Fibroblast of upper back skin (primary cell): ENCODE measurements at regions not wholly inside any gene's neighbourhood (a gene's known extent, or its start where the extent isn't known, plus 50 kb on each side); places are given as distances from the start of the nearest gene placed in this dataset.
A peak's percentile ranks its signal among the peaks of the same experiment; 100 is the strongest.

Experiments used
- DNase-seq: peaks from one replicate; pipeline ENCODE4 v3.0.0-alpha.2; 2013

- peak; percentile 50 for DNase-seq
These were observed 362.2 kb upstream of the NXPH2 start for GRCh38 chr2:139142252-139142880.

GRCh38 chr2:139124271-139124670 lies 344.1 kb upstream of the NXPH2 start:
- no peak for DNase-seq

DNA sequence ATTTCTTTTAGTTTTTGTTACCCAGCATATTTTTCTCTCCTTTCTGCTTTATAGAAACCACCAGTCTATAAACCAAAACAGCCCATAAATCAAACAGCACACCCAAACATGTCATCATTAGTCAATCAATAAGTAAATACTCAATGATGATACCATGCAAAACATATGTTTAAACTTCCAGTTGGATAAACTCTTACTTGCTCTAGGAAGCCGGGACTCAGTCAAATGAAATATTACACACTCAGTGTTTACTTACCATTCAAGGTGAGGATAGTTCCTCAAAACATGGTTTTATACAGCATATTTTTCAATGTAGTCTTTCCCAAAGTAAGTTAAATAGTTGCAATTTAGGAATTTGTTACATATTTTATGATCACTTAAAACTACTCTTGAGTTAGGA lies 343.6 kb upstream of the NXPH2 start:
- no peak for DNase-seq

DNA sequence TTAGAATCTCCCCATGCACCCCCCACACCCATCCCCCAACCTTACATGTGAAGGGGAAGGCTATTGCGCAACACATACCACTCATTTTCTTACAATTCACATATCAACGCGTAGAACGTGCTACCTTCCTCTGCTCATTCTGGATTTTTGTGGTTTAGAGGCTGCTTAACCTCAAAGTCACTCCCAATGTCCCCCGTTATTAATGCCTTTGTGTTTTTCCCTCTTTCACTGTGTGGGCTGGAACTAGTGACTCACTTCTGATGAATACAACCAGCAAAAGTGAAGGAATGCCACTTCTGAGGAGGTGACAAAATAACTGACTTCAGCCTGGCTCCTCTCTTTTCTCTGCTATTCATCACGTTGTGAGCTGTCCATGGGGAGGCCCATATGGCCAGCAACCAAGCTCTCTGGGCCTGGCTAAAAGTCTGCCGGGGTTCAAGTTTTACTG lies 342.5 kb upstream of the NXPH2 start:
- peak; percentile 98 for DNase-seq

- DNase-seq: peak; percentile 77
These were observed 319.5 kb upstream of the NXPH2 start for GRCh38 chr2:139099721-139100120.

- DNase-seq: no peak
These were observed 318.8 kb upstream of the NXPH2 start for GRCh38 chr2:139098961-139099360.

DNA sequence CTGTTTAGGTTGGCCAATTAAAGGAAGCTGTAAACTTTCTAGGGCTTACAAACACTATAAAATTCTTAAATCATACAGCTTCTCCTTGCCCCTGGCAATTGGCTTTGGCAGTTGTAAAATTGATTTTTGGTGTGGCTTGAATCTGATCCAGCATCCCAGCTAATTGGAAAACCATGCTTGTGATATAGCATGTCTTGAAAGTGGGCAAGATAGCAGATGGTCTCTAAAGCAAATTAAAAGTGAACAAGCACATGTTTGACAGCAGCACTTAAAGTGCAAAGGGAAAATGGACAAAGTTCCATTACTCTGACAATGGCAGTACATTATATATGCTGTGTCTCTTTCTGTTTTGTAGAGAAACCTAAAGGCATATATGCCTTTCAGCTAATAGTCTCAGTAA lies 302.9 kb upstream of the NXPH2 start:
- no peak for DNase-seq

DNA sequence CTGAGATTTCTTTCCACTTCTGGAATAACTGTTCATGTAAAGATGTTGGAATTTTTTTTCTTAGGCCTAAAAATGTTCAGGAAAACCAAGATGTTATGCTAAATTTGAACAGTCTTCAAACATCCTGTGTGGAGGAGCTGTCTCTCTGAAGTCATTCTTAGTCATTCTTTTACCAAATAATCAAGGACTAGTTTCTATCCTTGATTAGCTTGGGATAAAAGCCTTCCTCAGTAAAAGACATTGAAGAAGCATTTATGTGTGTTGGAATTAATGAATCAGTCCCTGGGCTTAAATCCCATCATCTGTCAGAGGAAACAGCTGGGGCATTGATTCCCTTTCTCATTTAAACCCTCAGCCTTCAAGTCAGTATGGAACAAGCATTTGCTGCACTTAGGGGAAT lies 300.1 kb upstream of the NXPH2 start:
- peak; percentile 66 for DNase-seq

DNA sequence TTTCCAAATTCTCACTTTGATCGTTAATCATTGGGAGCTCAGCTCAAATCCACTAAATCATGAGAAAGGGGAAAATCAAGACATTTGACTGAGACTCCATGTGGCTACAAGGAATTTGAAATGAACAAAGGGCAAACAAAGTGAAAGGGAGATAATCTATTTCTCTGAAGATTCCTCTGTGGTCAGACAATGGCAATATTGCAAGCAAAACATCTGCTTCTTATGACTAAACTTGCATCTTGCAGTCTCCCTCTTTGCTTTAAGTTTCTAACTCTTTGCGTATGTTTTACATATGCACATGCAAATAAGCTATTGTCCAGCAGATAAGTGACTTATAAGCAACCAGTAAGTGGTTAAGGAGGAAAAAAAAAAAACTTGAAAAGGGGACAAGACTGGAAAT lies 299.1 kb upstream of the NXPH2 start:
- peak; percentile 74 for DNase-seq

DNA sequence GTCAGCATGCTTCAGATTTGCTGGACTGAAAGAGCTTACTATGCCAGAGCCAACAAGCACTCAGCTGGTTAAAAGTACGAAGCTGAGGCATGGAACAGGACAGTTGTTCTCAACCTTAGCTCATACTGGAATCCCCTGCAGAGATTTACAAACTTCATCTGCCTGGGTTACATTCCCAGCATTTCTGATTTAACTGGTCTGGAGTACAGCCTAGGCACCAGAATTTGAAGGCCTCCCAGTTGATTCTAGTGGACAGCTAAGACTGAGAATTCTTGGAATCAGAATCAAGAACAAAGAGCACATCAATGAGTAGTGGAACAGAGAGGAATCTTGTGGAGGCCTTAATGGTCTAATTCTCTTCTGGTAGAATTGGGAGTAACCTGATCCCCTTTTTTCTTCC lies 298.2 kb upstream of the NXPH2 start:
- DNase-seq: peak; percentile 52

GRCh38 chr2:139077099-139077737 lies 297.0 kb upstream of the NXPH2 start:
- DNase-seq: no peak

DNA sequence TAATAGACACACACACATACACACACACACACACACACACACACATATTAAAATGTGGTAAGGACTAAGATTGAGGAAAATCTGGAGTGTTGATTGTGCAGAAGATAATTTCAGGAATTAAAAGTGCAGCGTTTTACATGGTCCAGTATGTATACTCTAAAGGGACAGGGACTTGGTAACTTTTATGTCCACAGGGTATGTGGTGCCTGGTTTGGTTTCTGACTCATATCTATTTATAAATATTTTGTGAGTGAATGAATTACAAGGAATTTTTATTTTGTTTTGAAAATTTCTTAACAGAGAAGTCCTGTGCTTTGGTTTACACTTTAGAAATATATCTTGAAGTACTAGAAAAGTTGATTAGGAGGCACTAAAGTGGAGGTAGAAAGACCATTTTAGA lies 287.7 kb upstream of the NXPH2 start:
- no peak for DNase-seq

DNA sequence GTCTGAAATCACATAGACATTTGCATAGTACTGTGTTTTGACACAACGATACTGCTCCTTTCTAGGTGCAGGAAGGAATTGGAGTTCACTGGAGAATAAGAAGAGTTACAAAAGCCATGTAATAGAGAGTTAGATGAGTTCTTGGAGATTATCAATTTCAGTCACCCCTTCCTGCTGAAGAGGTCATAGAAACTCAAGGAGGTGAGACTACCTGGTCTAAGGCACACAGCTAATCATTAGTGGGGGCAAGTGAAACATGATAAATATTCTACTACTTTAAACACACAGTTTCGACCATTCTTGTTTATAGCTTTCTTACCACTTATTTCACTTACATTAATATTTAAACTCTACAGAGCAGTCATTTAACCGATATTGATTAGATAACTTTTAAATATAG lies 286.9 kb upstream of the NXPH2 start:
- no peak for DNase-seq

DNA sequence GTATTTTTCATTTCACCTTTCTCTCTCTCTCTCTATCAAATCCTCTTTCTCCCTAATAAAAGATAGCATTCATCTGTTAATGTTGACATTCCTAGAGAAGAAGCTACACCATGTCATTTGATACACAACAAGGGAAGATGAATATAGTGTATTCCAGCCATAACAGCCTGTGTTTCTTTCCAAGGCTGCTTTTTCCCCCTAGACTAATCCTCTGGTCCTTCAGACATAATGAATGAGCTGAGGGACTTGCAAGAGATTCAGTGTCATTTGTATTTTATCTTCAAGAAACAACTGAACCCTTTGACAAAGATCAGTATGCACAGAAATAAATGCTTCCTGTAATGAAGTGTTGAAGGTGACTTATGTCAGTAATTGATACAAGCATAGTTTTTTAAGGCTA lies 284.0 kb upstream of the NXPH2 start:
- no peak for DNase-seq

GRCh38 chr2:139059617-139060016 lies 279.4 kb upstream of the NXPH2 start:
- DNase-seq: no peak

DNA sequence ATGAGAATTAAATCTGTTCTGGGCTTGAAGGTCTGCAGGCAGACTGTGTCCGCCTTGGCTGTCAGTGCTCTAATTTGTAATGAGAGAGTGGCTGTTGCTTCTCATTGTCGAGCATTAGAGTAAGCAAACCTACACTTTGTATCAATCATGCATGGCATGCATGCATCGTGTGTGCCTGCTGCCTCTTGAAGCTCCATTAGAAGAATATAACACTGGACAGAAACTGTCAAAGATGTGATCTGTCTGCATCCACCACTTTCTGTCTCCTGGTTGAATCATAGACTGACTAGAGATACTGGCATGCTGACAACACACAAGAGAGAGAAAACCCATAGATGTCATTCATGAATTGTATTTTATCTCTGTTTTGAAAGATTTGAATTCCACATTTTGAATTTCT lies 275.0 kb upstream of the NXPH2 start:
- DNase-seq: peak; percentile 5

GRCh38 chr2:139048017-139048416 lies 267.8 kb upstream of the NXPH2 start:
- DNase-seq: no peak

DNA sequence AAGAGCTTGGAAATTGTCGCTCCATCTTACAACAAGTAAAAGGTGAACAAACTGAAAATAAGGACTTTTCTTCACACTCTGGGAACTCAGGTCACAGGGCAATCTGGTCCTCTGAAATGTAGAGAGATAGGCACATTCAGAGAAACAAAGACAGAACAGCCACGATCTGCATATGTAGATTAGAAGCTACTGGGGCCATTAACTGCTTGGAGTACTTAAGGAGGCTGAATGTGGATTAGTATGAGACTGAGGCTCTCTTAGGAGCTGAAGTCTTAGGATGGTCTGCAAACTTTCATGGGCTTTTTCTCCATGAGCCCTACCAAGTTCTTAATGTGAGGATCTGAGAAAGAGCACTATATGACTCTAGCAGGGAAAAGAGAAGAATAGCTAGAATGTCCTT lies 265.3 kb upstream of the NXPH2 start:
- no peak for DNase-seq

GRCh38 chr2:139034064-139034463 lies 253.9 kb upstream of the NXPH2 start:
- no peak for DNase-seq

DNA sequence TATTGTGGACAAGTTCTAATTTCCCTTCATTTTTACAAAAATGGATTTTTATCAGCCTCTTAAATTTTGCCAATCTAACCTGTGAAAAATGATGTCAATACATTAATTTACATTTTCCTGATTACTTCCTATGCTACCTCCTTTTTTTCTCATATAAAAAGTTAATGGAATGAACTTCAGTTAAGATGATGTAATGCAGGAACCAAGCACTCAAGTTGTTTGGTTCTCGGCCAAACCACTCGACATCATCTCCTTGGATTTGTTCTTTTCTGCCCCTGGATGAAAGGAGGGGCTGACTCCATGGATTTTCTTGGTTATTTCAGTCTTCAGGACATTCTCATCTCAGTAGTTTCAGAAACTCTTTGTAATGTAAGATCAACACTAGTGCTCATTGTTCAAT lies 253.1 kb upstream of the NXPH2 start:
- peak; percentile 84 for DNase-seq

DNA sequence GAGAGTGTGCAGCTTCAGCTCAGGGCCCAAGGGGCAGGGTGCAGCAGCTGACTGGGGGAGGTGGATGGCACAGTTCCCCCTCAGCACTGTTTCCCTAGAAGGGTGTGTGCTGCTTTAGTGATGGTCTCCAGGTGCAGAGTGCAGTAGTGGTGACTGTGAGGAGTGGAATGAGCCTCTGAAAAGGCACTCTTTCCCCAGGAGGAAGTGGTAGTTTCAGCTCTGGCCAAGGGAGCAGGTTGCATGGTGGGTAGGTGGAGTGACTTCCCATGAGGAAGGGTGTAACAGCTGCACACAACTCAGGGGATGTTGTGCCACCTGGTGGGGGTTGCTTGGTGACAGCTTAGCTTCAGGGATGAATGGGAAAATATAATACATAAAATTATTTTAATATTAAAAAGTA lies 251.5 kb upstream of the NXPH2 start:
- DNase-seq: peak; percentile 32

DNA sequence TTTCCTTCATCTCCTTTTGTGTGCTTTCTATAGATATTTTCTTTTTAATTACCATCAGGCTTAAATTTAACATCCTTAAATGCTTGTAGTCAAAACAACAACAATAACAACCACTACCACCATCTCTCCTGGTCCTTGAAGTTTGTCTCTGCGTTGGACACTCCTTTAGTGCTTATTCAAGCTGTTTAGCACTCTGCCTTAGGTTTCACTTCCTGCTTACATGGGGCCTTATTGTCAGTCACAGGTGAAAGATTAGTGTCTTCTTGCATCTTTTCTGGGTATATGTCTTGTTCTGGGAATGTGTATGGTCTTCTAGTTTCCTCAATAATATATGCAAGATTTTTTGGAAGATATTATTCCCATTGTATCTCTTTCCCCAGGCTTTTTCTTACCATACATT lies 240.1 kb upstream of the NXPH2 start:
- no peak for DNase-seq

GRCh38 chr2:139018252-139018651 lies 238.1 kb upstream of the NXPH2 start:
- no peak for DNase-seq

DNA sequence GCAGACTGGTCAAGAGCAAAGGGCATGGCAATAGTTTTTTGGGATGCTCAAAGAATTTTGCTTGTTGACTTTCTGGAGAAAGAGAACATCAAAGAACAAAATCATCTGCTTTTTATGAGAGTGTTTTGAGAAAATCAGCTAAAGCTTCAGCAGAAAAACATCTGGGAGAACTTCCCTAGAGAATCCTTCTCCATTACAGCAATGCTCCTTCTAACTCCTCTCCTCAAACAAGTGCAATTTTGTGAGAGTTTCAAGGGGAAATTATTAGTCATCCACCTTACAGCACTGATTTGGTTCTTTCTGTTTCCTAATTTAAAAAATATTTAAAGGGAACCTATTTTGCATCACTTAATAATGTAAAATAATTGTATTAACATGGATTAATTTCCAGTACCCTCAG lies 226.9 kb upstream of the NXPH2 start:
- no peak for DNase-seq

DNA sequence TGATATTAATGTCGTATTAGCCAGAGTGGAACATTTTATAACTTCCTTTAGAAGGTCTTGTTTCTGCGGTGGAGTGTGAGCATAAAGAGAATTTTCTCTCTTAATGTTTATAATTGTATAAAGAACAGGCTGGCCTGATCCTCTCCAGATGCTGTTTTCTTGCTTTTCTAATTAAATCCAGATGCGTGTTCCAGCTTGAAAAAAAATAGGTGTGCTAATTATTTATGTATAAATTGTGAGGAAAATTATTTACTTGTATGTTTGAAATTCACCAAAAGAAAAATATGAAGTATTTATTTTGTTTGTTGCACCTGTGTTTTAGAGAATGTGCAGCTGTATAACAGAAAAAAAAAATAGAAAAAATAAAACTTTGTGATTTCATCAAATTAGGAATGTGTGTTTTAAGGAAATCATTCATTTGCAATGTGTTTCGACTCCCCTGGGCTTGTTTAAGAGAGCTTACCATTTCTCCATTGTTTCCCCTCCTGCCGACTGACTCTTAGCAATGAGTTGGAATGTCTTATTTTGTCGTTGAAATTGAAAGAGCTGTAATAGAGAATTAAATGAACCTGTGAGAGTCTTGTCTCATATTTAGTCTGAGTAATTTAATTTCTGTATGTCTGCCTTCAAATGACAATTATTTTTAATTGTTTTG lies 220.1 kb upstream of the NXPH2 start:
- peak; percentile 37 for DNase-seq
